ENCODE measurements at regions not wholly inside any gene's neighbourhood (a gene's known extent, or its start where the extent isn't known, plus 50 kb on each side); places are given as distances from the start of the nearest gene placed in this dataset.

- DNase-seq, result no peak
Measured at GRCh38 chr18:45447355-45448265, 167.7 kb upstream of the SLC14A2 start.

GRCh38 chr18:45448871-45449270, 166.4 kb upstream of the SLC14A2 start:
- peak; percentile 81 for DNase-seq

DNA sequence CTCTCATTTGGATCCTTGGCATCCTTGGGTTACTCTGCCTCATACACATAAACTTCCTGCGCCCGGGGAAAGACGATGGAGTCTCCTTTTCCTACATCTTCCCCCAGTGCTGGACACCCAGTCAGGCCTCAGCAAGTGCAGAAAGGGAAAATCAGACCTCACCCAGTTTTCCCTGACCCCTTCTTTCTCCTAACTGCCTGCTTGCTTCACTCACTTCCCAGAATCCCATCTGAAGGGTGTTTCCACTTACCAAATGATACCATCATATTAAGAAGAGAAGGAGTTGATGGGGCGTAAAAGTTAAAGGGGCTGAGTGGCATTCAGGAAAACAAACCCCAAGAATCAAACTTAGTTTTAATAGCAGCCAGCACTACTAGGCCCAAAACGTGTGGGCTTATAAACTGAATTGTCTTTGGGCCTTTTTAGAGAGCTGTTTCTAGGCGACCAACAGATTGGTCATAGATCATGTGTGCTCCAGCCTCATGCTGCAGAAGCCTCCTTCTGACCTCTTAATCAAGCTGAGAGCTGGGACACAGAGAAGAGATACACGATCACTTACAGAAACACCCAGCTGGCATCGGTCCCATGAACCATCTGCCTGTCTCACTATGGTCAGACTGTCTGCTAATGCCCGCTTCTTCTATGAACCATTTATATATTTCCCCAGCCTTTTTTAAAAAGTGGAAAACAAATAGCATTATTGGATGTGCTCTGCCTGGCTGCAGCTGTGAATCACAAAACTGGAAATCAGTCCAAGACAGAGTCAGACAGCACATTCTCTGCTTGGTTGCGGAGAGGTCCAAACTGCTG, 165.7 kb upstream of the SLC14A2 start:
- peak; percentile 76 for DNase-seq

GRCh38 chr18:45456090-45457021, 158.9 kb upstream of the SLC14A2 start:
- peak; percentile 51 for DNase-seq

GRCh38 chr18:45458033-45458432, 157.2 kb upstream of the SLC14A2 start:
- DNase-seq, result no peak

- no peak for DNase-seq
Measured at GRCh38 chr18:45462179-45462578, 153.1 kb upstream of the SLC14A2 start.

GRCh38 chr18:45463451-45463850, 151.8 kb upstream of the SLC14A2 start:
- DNase-seq, result no peak

DNA sequence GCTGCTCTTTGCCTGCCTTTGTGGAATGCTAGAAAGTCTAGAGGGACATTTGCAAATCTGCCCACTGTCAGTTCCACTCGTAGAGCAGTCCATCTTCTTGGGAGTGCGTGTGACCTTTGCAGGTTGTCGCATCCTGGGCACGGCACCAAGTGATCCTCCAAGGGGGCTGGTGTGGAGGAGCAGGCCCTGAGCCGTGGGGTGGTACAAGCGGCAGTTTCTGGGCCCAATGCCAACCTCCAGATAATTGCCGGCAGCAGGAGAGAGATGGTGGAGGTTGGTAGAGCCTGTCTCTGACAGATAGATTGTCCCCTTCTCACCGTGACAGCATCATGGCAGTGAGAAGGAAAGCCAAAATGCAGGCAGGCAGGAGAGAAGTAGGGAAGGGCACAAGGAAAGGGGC, 150.7 kb upstream of the SLC14A2 start:
- DNase-seq, result no peak

DNA sequence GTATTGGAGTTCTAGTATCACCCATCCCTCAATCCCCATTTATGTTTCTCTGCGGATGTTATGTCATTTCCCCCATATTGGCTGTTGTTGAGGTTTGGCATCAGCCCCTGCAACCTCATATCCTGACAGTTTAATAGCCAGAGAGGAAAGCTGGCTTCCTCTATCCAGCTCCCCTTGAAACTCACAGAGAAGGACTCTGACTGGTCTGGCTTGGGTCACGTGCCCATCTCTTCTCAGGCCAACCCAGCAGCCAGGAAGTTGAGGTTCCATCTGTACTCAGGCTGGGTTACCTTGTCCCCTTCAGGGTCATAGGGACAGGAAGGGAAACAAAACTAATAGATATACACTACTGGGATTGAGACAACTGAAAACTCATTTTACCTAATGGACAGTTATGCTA, 148.0 kb upstream of the SLC14A2 start:
- no peak for DNase-seq

- DNase-seq, result no peak
Measured at GRCh38 chr18:45467945-45468344, 147.3 kb upstream of the SLC14A2 start.

DNA sequence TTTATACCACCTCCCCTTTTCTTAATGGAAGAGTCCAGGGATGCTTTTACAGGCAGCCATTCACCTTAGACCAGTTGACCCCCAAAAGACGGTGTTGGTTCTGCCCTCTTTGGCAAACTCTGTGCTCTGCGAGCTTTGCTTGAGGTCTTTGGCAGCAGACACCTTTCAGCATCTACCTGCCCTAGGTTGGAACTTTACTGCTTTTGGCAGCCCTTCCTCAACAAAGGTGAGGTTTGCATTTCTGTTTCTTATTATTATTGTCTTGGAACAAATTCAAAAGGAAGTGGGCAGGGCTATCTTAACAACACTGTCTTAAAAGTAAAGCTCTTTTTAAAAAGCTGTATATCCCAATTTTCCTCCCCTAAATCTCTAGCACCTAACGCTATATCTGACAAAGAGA, 136.4 kb upstream of the SLC14A2 start:
- no peak for DNase-seq

DNA sequence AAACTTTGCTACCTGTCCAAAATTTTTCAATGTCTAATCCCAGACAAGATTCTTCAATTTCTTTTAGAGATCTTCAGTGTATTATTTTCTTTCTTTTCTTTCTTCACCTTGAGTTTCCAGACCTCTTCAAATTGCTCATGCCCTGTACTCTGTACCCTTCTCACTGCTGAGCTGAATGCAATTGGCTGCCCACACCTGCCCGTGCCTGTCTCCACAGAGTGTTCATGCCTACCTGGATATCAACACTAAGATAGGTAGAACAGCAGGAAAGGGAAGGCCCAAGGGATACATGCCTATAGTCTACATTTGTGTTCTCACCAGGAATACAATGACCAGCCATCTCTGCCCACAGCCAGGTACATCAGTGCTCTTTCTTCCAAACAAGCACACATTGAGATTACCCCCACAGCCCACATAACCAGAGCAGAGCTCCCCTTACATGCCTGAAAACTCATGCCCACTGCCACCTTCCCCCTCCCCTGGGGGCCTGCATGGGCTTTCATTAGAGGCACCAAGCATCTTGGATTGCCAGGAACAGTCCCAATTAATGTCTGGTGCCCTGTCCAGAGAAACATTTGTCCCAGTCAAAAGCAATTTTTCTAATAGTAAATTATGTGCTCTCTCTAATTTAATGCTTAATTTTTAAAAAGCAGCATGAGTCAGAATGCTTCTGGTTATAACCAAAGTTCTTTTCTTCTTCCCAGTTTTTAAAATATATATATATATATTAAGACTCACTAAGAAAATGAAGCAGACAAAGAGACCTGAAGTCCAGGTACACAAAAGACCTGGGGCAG, 134.9 kb upstream of the SLC14A2 start:
- no peak for DNase-seq

DNA sequence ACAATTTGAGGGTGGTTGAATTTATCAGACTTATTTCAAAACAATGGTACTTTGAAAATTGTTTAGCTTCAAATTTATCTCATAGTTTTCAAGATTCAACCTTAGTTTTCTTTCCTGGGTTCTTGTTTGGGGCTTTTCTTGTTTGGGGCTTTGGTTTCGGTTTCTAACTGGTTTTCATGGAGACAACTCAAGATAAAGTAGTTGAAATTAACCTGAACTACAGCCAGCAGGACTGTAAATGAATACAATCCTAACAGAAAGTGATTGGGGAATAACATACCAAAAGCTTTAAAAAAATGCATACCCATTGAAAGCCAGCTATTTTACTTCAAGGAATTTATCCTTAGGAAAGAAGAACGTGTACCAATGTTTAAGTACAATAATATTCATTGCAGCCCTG, 133.5 kb upstream of the SLC14A2 start:
- DNase-seq, result no peak

GRCh38 chr18:45482286-45482685, 133.0 kb upstream of the SLC14A2 start:
- no peak for DNase-seq

DNA sequence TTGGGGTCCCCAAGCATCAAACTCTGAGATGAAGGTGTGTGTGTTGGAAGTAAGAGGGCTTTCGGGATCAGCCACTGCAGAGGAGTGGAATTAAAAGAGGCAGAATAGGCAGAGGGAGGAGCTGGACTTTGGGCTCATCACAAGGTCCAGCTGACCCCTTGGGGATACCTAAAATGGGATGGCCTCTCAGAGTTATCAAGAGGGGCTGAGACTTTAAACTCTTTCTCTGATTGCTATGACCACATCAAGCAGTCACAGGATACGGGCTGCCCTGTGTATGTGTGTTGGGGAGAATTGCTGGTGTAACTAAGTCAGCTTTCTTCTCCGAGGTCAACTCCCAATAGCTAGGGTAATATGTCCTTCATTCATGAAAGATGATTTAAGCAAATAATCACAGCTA, 127.7 kb upstream of the SLC14A2 start:
- DNase-seq, result no peak

DNA sequence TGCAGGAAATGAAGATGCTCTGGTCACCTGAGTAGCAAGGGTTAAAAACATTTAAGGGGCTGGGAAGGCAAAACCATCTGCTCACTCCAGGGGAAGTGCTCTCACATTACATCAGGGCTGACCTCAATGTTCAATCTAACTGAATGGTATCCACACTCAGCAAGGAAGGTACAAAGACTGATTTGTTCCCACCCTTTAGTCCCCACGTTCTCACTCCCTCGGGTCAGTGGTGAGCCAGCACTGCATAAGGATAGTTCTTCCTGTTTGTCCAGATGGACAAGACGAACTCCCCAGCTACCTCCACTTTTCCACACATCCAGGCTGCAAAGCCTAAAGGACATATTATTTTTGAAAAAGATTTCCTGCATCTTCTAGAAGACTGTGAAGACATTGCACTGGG, 126.6 kb upstream of the SLC14A2 start:
- DNase-seq, result no peak

DNA sequence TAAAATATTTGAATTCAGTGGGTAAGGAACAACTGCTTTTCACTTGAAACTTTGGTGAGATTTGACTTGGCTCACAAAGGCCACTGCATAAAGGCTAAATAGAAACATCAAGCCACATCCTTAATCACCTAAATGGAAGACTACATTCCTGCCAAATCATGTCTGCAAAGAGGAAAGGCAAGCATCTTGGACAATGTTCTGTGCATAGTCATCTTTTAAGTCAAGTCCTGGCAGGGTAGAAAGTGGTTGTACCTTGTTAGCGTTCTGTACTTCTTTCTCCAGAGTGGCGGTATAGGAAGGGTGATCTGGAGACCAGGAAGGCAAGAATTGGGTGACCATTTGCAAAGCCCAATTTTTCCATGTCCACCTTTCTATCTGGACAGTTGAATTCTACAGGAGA, 121.4 kb upstream of the SLC14A2 start:
- DNase-seq, result no peak

GRCh38 chr18:45494811-45495210, 120.5 kb upstream of the SLC14A2 start:
- no peak for DNase-seq

DNA sequence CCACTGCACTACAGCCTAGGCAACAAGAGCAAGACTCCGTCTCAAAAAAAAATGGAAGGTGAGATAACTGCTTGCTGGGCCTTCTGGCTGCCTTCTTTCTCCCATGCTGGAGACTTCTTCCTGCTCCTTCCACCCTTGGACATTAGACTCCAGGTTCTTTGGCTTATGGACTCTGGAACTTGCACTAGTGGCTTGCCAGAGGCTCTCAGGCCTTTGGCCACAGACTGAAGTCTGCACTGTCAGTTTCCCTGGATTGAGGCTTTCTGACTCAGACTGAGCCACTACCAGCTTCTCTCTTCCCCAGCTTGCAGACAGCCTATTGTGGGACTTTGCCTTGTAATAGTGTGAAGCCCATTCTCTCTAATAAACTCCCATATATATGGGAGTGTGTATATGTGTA, 118.5 kb upstream of the SLC14A2 start:
- DNase-seq, result no peak

DNA sequence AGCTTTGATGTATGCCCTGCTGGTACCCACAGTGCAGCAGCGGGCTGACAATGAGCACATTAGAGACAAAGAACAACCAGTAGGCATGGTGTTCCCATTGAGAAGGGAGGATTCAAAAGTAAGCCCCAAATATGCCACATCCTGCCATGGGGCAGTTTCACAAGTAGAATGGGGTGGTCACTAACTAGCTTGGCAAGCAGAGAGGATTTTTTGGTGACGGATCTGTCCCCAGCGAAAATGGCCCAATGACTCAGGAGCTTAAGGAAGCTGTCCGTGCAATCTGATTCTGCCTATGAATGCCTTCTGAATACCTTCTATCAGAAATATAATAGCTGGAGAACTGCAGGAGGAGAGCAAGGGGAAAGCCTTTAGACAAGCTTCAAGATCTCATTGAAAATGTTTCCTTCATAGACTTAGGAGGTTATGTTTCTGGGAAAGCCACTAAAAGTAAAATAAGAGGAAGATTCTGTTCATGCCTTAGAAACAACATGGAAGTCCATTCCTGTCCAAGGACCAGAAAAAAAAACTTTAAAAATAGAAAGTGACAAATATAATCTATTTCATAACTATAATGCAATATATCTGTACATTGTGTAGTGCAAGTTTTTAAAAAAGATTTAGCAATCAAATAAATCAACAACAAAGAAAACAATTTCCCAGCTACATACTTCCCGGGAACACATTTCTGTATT, 117.5 kb upstream of the SLC14A2 start:
- DNase-seq, result no peak

GRCh38 chr18:45498287-45498658, 117.0 kb upstream of the SLC14A2 start:
- no peak for DNase-seq

DNA sequence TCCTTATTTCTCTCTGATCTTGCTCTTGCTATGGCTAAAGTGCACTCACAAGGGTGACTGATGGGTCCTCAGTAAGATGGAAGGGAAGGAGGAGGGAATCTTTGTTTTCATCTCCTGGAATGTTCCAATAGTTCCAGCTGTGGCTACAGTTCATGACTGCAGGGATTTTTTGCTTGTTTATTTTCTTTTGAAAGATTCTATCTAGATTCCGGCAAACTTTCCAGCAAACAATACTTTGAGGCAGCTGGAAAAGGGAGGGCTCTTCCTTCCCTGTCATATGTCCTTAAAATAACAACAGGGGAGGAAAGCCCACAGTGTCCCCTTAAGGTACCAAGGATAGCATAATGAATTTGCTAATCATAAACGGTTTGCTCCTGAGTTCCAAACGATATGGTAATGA, 111.3 kb upstream of the SLC14A2 start:
- DNase-seq, result peak; percentile 39

Data from eye (tissue), 1 donor.